ENCODE measurements at regions not wholly inside any gene's neighbourhood (a gene's known extent, or its start where the extent isn't known, plus 50 kb on each side); places are given as distances from the start of the nearest gene placed in this dataset.
"Not testable (repeated sequence)": the region's sequence is repeated elsewhere in the genome, so short reads cannot be mapped to it uniquely, and the experiment has no call there.

GRCh38 chr10:78602201-78602932 lies 466.4 kb upstream of the ZMIZ1 start:
- Histone ChIP-seq H3K9ac (ENCODE audit: low read length) (no peak overlapping the region), H3K9me3 (ENCODE audit: control insufficient read depth, low read length) (no peaks in the 10 kb centered on the region), H3K36me3 (ENCODE audit: control insufficient read depth, insufficient read depth, low read length, severe bottlenecking) (no peaks in the 10 kb centered on the region), H3K4me3 (ENCODE audit: low read length) (no peak overlapping the region), H3K4me1 (ENCODE audit: control insufficient read depth, insufficient read depth, low read length) (no peaks in the 10 kb centered on the region), H3K27me3 (replicated peaks; ENCODE audit: control insufficient read depth, insufficient read depth, low read length) (peaks cover 15% of the 10 kb centered on the region)
- no peak for DNase-seq (ENCODE audit: low read depth)

- Histone ChIP-seq H3K9ac (ENCODE audit: low read length) (no peak overlapping the region), H3K4me3 (ENCODE audit: low read length) (no peak overlapping the region), H3K9me3 (ENCODE audit: control insufficient read depth, low read length) (peaks cover 6% of the 10 kb centered on the region), H3K4me1 (ENCODE audit: control insufficient read depth, insufficient read depth, low read length) (no peaks in the 10 kb centered on the region), H3K27me3 (replicated peaks; ENCODE audit: control insufficient read depth, insufficient read depth, low read length) (peaks cover 3% of the 10 kb centered on the region), H3K36me3 (ENCODE audit: control insufficient read depth, insufficient read depth, low read length, severe bottlenecking) (no peaks in the 10 kb centered on the region)
- DNase-seq (ENCODE audit: low read depth): no peak
Observed at GRCh38 chr10:78604286-78604685, 464.5 kb upstream of the ZMIZ1 start.

GRCh38 chr10:78604721-78605120 lies 464.0 kb upstream of the ZMIZ1 start:
- Histone ChIP-seq H3K9me3 (ENCODE audit: control insufficient read depth, low read length) (peaks cover 9% of the 10 kb centered on the region), H3K27me3 (replicated peaks; ENCODE audit: control insufficient read depth, insufficient read depth, low read length) (no peaks in the 10 kb centered on the region), H3K4me1 (ENCODE audit: control insufficient read depth, insufficient read depth, low read length) (no peaks in the 10 kb centered on the region), H3K4me3 (ENCODE audit: low read length) (no peak overlapping the region), H3K9ac (ENCODE audit: low read length) (no peak overlapping the region), H3K36me3 (ENCODE audit: control insufficient read depth, insufficient read depth, low read length, severe bottlenecking) (no peaks in the 10 kb centered on the region)
- DNase-seq (ENCODE audit: low read depth): no peak

GRCh38 chr10:78605800-78606350 lies 462.9 kb upstream of the ZMIZ1 start:
- Histone ChIP-seq H3K9ac (ENCODE audit: low read length) (no peak overlapping the region), H3K36me3 (ENCODE audit: control insufficient read depth, insufficient read depth, low read length, severe bottlenecking) (no peaks in the 10 kb centered on the region), H3K27me3 (replicated peaks; ENCODE audit: control insufficient read depth, insufficient read depth, low read length) (no peaks in the 10 kb centered on the region), H3K9me3 (ENCODE audit: control insufficient read depth, low read length) (peaks cover 15% of the 10 kb centered on the region), H3K4me1 (ENCODE audit: control insufficient read depth, insufficient read depth, low read length) (no peaks in the 10 kb centered on the region), H3K4me3 (ENCODE audit: low read length) (no peak overlapping the region)
- no peak for DNase-seq (ENCODE audit: low read depth)

GRCh38 chr10:78606766-78607165 lies 462.0 kb upstream of the ZMIZ1 start:
- not testable (repeated sequence) for H3K4me1 ChIP-seq (ENCODE audit: control insufficient read depth, insufficient read depth, low read length); H3K9ac ChIP-seq (ENCODE audit: low read length); H3K27me3 ChIP-seq (replicated peaks; ENCODE audit: control insufficient read depth, insufficient read depth, low read length); H3K36me3 ChIP-seq (ENCODE audit: control insufficient read depth, insufficient read depth, low read length, severe bottlenecking); H3K4me3 ChIP-seq (ENCODE audit: low read length); DNase-seq (ENCODE audit: low read depth)
- peaks cover 15% of the 10 kb centered on the region for H3K9me3 ChIP-seq (ENCODE audit: control insufficient read depth, low read length)

- DNase-seq (ENCODE audit: low read depth): no peak
- Histone ChIP-seq H3K36me3 (ENCODE audit: control insufficient read depth, insufficient read depth, low read length, severe bottlenecking) (no peaks in the 10 kb centered on the region), H3K9ac (ENCODE audit: low read length) (no peak overlapping the region), H3K9me3 (ENCODE audit: control insufficient read depth, low read length) (peaks cover 15% of the 10 kb centered on the region), H3K4me3 (ENCODE audit: low read length) (no peak overlapping the region), H3K4me1 (ENCODE audit: control insufficient read depth, insufficient read depth, low read length) (no peaks in the 10 kb centered on the region), H3K27me3 (replicated peaks; ENCODE audit: control insufficient read depth, insufficient read depth, low read length) (peaks cover 12% of the 10 kb centered on the region)
Observed at GRCh38 chr10:78609976-78610375, 458.8 kb upstream of the ZMIZ1 start.

- Histone ChIP-seq H3K4me3 (ENCODE audit: low read length) (no peak overlapping the region), H3K36me3 (ENCODE audit: control insufficient read depth, insufficient read depth, low read length, severe bottlenecking) (no peaks in the 10 kb centered on the region), H3K4me1 (ENCODE audit: control insufficient read depth, insufficient read depth, low read length) (no peaks in the 10 kb centered on the region), H3K27me3 (replicated peaks; ENCODE audit: control insufficient read depth, insufficient read depth, low read length) (peaks cover 12% of the 10 kb centered on the region), H3K9me3 (ENCODE audit: control insufficient read depth, low read length) (peaks cover 15% of the 10 kb centered on the region), H3K9ac (ENCODE audit: low read length) (no peak overlapping the region)
- DNase-seq (ENCODE audit: low read depth): no peak
Observed at GRCh38 chr10:78613132-78613531, 455.6 kb upstream of the ZMIZ1 start.

GRCh38 chr10:78614267-78614666 lies 454.5 kb upstream of the ZMIZ1 start:
- H3K9ac ChIP-seq (ENCODE audit: low read length): no peak overlapping the region
- no peak overlapping the region for H3K4me3 ChIP-seq (ENCODE audit: low read length)
- H3K36me3 ChIP-seq (ENCODE audit: control insufficient read depth, insufficient read depth, low read length, severe bottlenecking): no peaks in the 10 kb centered on the region
- no peaks in the 10 kb centered on the region for H3K4me1 ChIP-seq (ENCODE audit: control insufficient read depth, insufficient read depth, low read length)
- H3K27me3 ChIP-seq (replicated peaks; ENCODE audit: control insufficient read depth, insufficient read depth, low read length): peaks cover 12% of the 10 kb centered on the region
- peaks cover 10% of the 10 kb centered on the region for H3K9me3 ChIP-seq (ENCODE audit: control insufficient read depth, low read length)
- DNase-seq (ENCODE audit: low read depth): no peak

GRCh38 chr10:78614744-78615143 lies 454.0 kb upstream of the ZMIZ1 start:
- no peaks in the 10 kb centered on the region for H3K4me1 ChIP-seq (ENCODE audit: control insufficient read depth, insufficient read depth, low read length)
- H3K36me3 ChIP-seq (ENCODE audit: control insufficient read depth, insufficient read depth, low read length, severe bottlenecking): no peaks in the 10 kb centered on the region
- H3K9ac ChIP-seq (ENCODE audit: low read length): no peak overlapping the region
- peaks cover 6% of the 10 kb centered on the region for H3K9me3 ChIP-seq (ENCODE audit: control insufficient read depth, low read length)
- DNase-seq (ENCODE audit: low read depth): no peak
- H3K4me3 ChIP-seq (ENCODE audit: low read length): no peak overlapping the region
- peaks cover 12% of the 10 kb centered on the region for H3K27me3 ChIP-seq (replicated peaks; ENCODE audit: control insufficient read depth, insufficient read depth, low read length)

GRCh38 chr10:78616125-78616695 lies 452.6 kb upstream of the ZMIZ1 start:
- H3K36me3 ChIP-seq (ENCODE audit: control insufficient read depth, insufficient read depth, low read length, severe bottlenecking): no peaks in the 10 kb centered on the region
- H3K9ac ChIP-seq (ENCODE audit: low read length): no peak overlapping the region
- peaks cover 12% of the 10 kb centered on the region for H3K27me3 ChIP-seq (replicated peaks; ENCODE audit: control insufficient read depth, insufficient read depth, low read length)
- no peak for DNase-seq (ENCODE audit: low read depth)
- no peak overlapping the region for H3K4me3 ChIP-seq (ENCODE audit: low read length)
- H3K4me1 ChIP-seq (ENCODE audit: control insufficient read depth, insufficient read depth, low read length): peaks cover 2% of the 10 kb centered on the region
- no peaks in the 10 kb centered on the region for H3K9me3 ChIP-seq (ENCODE audit: control insufficient read depth, low read length)

- Histone ChIP-seq H3K27me3 (replicated peaks; ENCODE audit: control insufficient read depth, insufficient read depth, low read length) (peaks cover 12% of the 10 kb centered on the region), H3K4me1 (ENCODE audit: control insufficient read depth, insufficient read depth, low read length) (peaks cover 4% of the 10 kb centered on the region), H3K36me3 (ENCODE audit: control insufficient read depth, insufficient read depth, low read length, severe bottlenecking) (no peaks in the 10 kb centered on the region), H3K4me3 (ENCODE audit: low read length) (no peak overlapping the region), H3K9ac (ENCODE audit: low read length) (no peak overlapping the region), H3K9me3 (ENCODE audit: control insufficient read depth, low read length) (no peaks in the 10 kb centered on the region)
- no peak for DNase-seq (ENCODE audit: low read depth)
Observed at GRCh38 chr10:78617115-78617514, 451.7 kb upstream of the ZMIZ1 start.
